ENCODE measurements at regions not wholly inside any gene's neighbourhood (a gene's known extent, or its start where the extent isn't known, plus 50 kb on each side); places are given as distances from the start of the nearest gene placed in this dataset.

DNA sequence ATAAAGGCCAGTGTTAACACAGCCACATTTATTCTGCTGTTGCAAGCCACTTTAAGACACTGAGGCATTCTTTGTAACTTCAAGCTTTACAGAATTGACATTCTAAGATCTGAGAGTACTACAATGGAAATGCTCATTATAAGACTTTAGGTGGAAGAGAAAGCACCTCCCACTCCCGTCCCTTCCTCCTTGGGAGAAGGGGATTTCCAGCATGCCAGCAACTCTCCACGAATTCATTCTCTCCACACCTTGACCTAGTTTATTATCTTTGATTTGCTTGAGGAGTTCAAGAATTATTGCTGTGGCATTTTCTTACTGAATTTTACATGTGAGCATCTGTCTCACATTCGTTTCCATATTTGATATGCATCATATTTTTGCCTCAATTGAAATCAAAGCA, 644.4 kb upstream of the MIS18BP1 start:
- TF ChIP-seq EZH2 (IDR thresholded peaks at IDR 0.05; ENCODE audit: low read length, unreplicated experiment) (no peak), CTCF (conservative IDR thresholded peaks at IDR 0.05; ENCODE audit: low read depth, low read length) (no peak)
